HCT116 (cell line): ENCODE measurements at regions not wholly inside any gene's neighbourhood (a gene's known extent, or its start where the extent isn't known, plus 50 kb on each side); places are given as distances from the start of the nearest gene placed in this dataset.

Source experiments
- ATAC-seq: fragments of 200-7000 bp; cut with Tn5 transposase; 2 replicates; pipeline ENCODE4 v1.9.1; 2020; ENCODE audit warnings: mild to moderate bottlenecking, moderate library complexity
- BruUV-seq: library from RNA; stranded (reverse); fragments of 400-500 nt; replicated peaks from 2 replicates; lab custom pipeline; 2021; lab: Mats Ljungman, UMichigan
- CTCF ChIA-PET: fragments of 300-600 bp; sonication (Branson Sonifier 250); formaldehyde crosslinking; loops from one replicate; lab custom pipeline; 2021; ENCODE audit warnings: antibody characterized with exemption; lab: Charles Lee
- POLR2A ChIA-PET: fragments of 300-600, 350-600 bp; sonication (Branson Sonifier 250); formaldehyde crosslinking; loops from one replicate; lab custom pipeline; 2021; ENCODE audit warnings: antibody characterized with exemption; lab: Charles Lee
- RAD21 ChIA-PET, 2 experiments: fragments of 300-600 bp; sonication (Branson Sonifier 250); formaldehyde crosslinking; loops; one replicate each; lab custom pipeline; 2023; ENCODE audit warnings: low total read pairs in 2 of 2; ENCODE audit not compliant: uncharacterized antibody in 2 of 2, unreplicated experiment in 2 of 2, low non-redundant PET in 1 of 2; lab: Charles Lee
- DNase-seq: peaks from one replicate; pipeline ENCODE4 v3.0.0-alpha.2; 2010; ENCODE audit warnings: low read depth, low spot score
- H2AFZ ChIP-seq: fragments of 200-600 bp; shearing (Covaris generic), sonication (generic); 2 replicates; pipeline ENCODE4 v1.6.1; 2017; ENCODE audit warnings: low read depth, mixed run types, mixed read lengths, antibody characterized with exemption, low read length; ENCODE audit not compliant: poor library complexity, severe bottlenecking
- H3K27ac ChIP-seq: 2 replicates; pipeline ENCODE4 v1.5.1; 2012; ENCODE audit warnings: low read depth, low read length
- H3K27me3 ChIP-seq: fragments of 200-600 bp; sonication (generic); 2 replicates; pipeline ENCODE4 v1.6.1; 2016; ENCODE audit warnings: mixed run types, low read length, mixed read lengths; ENCODE audit not compliant: insufficient read depth
- H3K36me3 ChIP-seq, 2 experiments: fragments of 200-500 bp in 1 of 2; fragments of 200-600 bp in 1 of 2; sonication (Bioruptor generic) in 1 of 2; sonication (generic) in 1 of 2; 2 replicates each; pipeline versions ENCODE4 v1.5.1 to v1.6.1; 2014 to 2016; ENCODE audit warnings: low read length in 2 of 2, inconsistent platforms in 1 of 2, mixed read lengths in 1 of 2, mixed run types in 1 of 2; ENCODE audit not compliant: insufficient read depth in 2 of 2, control insufficient read depth in 1 of 2
- H3K4me1 ChIP-seq, 2 experiments: fragments of 200-600 bp in 1 of 2; sonication (generic) in 1 of 2; 2 replicates each; pipeline versions ENCODE4 v1.5.1 to v1.6.1; 2012 to 2017; ENCODE audit warnings: low read length in 2 of 2, inconsistent platforms in 1 of 2, mild to moderate bottlenecking in 1 of 2, mixed read lengths in 1 of 2, mixed run types in 1 of 2, moderate library complexity in 1 of 2; ENCODE audit not compliant: insufficient read depth in 2 of 2, control insufficient read depth in 1 of 2
- H3K4me2 ChIP-seq: fragments of 200-600 bp; sonication (generic); 2 replicates; pipeline ENCODE4 v1.6.1; 2017; ENCODE audit warnings: mixed run types, low read length, mixed read lengths
- H3K4me3 ChIP-seq, 2 experiments: fragments of 200-600 bp in 1 of 2; sonication (generic) in 1 of 2; replicated peaks in 1 of 2; 2 replicates each; pipeline ENCODE4 v1.5.1; 2011 to 2016; ENCODE audit warnings: low read length in 2 of 2, control low read depth in 1 of 2, low read depth in 1 of 2, mild to moderate bottlenecking in 1 of 2, mixed read lengths in 1 of 2, mixed run types in 1 of 2
- H3K79me2 ChIP-seq: fragments of 200-600 bp; sonication (generic); 2 replicates; pipeline ENCODE4 v1.6.1; 2017; ENCODE audit warnings: mild to moderate bottlenecking, mixed run types, low read length, moderate library complexity, mixed read lengths; ENCODE audit not compliant: insufficient read depth
- H3K9ac ChIP-seq: fragments of 200-600 bp; sonication (generic); 2 replicates; pipeline ENCODE4 v1.6.1; 2016; ENCODE audit warnings: low read length, mixed read lengths
- H3K9me2 ChIP-seq: fragments of 200-600 bp; sonication (generic), shearing (Covaris generic); 2 replicates; pipeline ENCODE4 v1.6.1; 2017; ENCODE audit warnings: mixed run types, mild to moderate bottlenecking, moderate library complexity; ENCODE audit not compliant: insufficient read depth
- H3K9me3 ChIP-seq, 2 experiments: fragments of 200-500 bp in 1 of 2; fragments of 200-600 bp in 1 of 2; sonication (Bioruptor generic) in 1 of 2; sonication (generic) in 1 of 2; 2 replicates each; pipeline ENCODE4 v1.6.1; 2014 to 2017; ENCODE audit warnings: low read length in 2 of 2, mixed read lengths in 2 of 2, inconsistent platforms in 1 of 2, low read depth in 1 of 2, mild to moderate bottlenecking in 1 of 2, mixed run types in 1 of 2, moderate library complexity in 1 of 2; ENCODE audit not compliant: control insufficient read depth in 1 of 2, insufficient read depth in 1 of 2
- H4K20me1 ChIP-seq: fragments of 200-600 bp; sonication (generic), shearing (Covaris generic); 2 replicates; pipeline ENCODE4 v1.6.1; 2017; ENCODE audit warnings: mixed run types, mild to moderate bottlenecking, moderate library complexity; ENCODE audit not compliant: insufficient read depth
- EGR1 ChIP-seq: IDR thresholded peaks from 2 replicates; pipeline ENCODE4 v1.6.1; 2012; ENCODE audit warnings: low read depth
- ELF1 ChIP-seq: IDR thresholded peaks from 2 replicates; pipeline ENCODE4 v1.6.1; 2012; ENCODE audit warnings: low read depth, borderline replicate concordance
- EZH2 ChIP-seq: fragments of 200-600 bp; sonication (generic); IDR thresholded peaks from 2 replicates; pipeline ENCODE4 v1.6.1; 2017; ENCODE audit warnings: antibody characterized with exemption, mixed run types
- POLR2AphosphoS5 ChIP-seq: IDR thresholded peaks from 2 replicates; pipeline ENCODE4 v1.6.1; 2011; ENCODE audit warnings: mild to moderate bottlenecking, low read depth, low read length, moderate library complexity
- SP1 ChIP-seq: IDR thresholded peaks from 2 replicates; pipeline ENCODE4 v1.6.1; 2012; ENCODE audit warnings: low read depth
- SRF ChIP-seq: IDR thresholded peaks from 2 replicates; pipeline ENCODE4 v1.6.1; 2012; ENCODE audit warnings: low read depth
- TCF7L2 ChIP-seq: IDR thresholded peaks from 2 replicates; pipeline ENCODE4 v1.7.0; 2011; ENCODE audit warnings: borderline replicate concordance, inconsistent platforms; ENCODE audit not compliant: insufficient read depth, insufficient read length; ENCODE audit errors: extremely low read depth
- ZBTB33 ChIP-seq: IDR thresholded peaks from 2 replicates; pipeline ENCODE4 v1.6.1; 2011; ENCODE audit warnings: mild to moderate bottlenecking, low read length, moderate library complexity; ENCODE audit not compliant: insufficient replicate concordance; ENCODE audit errors: extremely low read depth
- intact Hi-C: fragments of 100-400 bp; cut with micrococcal nuclease; formaldehyde crosslinking; loops from 2 replicates; pipeline ENCODE4 v1.10.0; 2022

GRCh38 chr3:186413615-186414415 is 51.8 kb upstream of the DGKG start:
- Histone ChIP-seq H3K4me2 (peak overlapping the region; percentile 79), H3K9me2 (no peaks in the 10 kb centered on the region), H3K9me3 (no peaks in the 10 kb centered on the region), H3K79me2 (no peaks in the 10 kb centered on the region), H3K9ac (peak overlapping the region; percentile 26; the same call in 1 of the 2 replicates), H3K36me3 (no peaks in the 10 kb centered on the region), H2AFZ (peak overlapping the region; percentile 73), H3K27ac (0 out of 2 replicates have a peak overlapping the region, but pooled peaks have one; percentile 33), H3K4me1 (peaks cover 2 to 41% of the 10 kb centered on the region in 2 experiments; a peak in 3 of 4 replicates), H3K27me3 (no peaks in the 10 kb centered on the region; the same call in 1 of the 2 replicates), H4K20me1 (no peaks in the 10 kb centered on the region), H3K4me3 (peak overlapping the region; percentile 21 to 51)
- ChIA-PET POLR2A (no interaction called here), CTCF (no interaction called here), RAD21 (no interaction called here)
- ATAC-seq (peak; percentile 66), DNase-seq (no peak)
- TF ChIP-seq SP1 (0 out of 2 replicates have a peak, but pooled peaks have one; percentile 3), TCF7L2 (no peak), SRF (peak; percentile 53; the same call in 1 of the 2 replicates)
- BruUV-seq = no TSS peak
- intact Hi-C loops = no loop called here

GRCh38 chr3:186411994-186412393 is 50.0 kb upstream of the DGKG start:
- POLR2A ChIA-PET = no interaction called here
- H3K27me3 ChIP-seq = 0 out of 2 replicates have a peak, but pooled peaks cover 4% of the 10 kb centered on the region
- H3K4me2 ChIP-seq = no peak overlapping the region
- BruUV-seq = no TSS peak
- H3K9ac ChIP-seq = no peak overlapping the region
- H3K9me2 ChIP-seq = no peaks in the 10 kb centered on the region
- H3K36me3 ChIP-seq = no peaks in the 10 kb centered on the region
- CTCF ChIA-PET = no interaction called here
- H3K27ac ChIP-seq = no peak overlapping the region
- no peak overlapping the region for H2AFZ ChIP-seq
- H3K79me2 ChIP-seq = no peaks in the 10 kb centered on the region
- H4K20me1 ChIP-seq = no peaks in the 10 kb centered on the region
- no peak overlapping the region for H3K4me3 ChIP-seq
- H3K9me3 ChIP-seq = no peaks in the 10 kb centered on the region
- no peak for ATAC-seq
- RAD21 ChIA-PET = no interaction called here
- intact Hi-C loops = no loop called here
- TF ChIP-seq ELF1 (no peak), EGR1 (no peak), POLR2AphosphoS5 (no peak), ZBTB33 (no peak), EZH2 (no peak)
- TF ChIP-seq, all 23 proteins: peak for 0
- H3K4me1 ChIP-seq = peaks cover 2 to 25% of the 10 kb centered on the region in 2 experiments; a peak in 3 of 4 replicates
- no peak for DNase-seq
